Stimulated activated CD4-positive, alpha-beta T cell treated with anti-CD3 and anti-CD28 coated beads, Interleukin-12 subunit alpha, Interleukin-12 subunit beta, amount 100 ng/mL, for 24 hours (primary cell): ENCODE measurements at regions not wholly inside any gene's neighbourhood (a gene's known extent, or its start where the extent isn't known, plus 50 kb on each side); places are given as distances from the start of the nearest gene placed in this dataset.
"Not testable (repeated sequence)": the region's sequence is repeated elsewhere in the genome, so short reads cannot be mapped to it uniquely, and the experiment has no call there.

Experiments
- DNase-seq, 2 experiments: peaks; one replicate each; pipeline ENCODE4 v3.0.0-alpha.2; 2020; ENCODE audit warnings: low read depth in 2 of 2

DNA sequence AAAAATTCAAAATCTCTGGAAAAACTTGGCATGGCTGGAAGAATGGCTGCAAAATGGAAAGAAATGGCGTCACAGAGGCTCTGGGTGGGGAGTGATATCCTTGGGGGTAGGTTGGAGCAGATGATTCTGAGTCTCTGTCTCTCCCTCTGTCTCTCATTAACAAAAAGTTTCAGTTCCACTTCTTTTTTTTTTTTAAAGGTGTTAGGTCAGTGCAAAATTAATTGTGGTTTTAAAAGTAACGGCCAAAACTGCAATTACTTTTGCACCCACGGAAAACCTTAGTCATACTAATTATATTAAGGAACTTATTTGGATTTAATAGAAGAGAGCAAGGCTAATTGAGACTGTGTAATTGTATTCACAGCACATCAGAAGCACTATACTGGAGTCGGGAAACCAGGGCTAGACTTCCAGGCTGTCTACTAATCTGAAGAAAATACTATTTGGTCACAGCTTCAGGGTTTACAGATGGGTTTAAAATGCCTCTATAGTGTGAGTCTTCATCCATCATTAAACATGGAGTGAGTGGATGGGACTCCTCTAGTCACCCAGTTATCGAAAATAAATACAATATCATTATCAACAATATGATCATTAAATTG, 289.1 kb upstream of the PLD5 start:
- DNase-seq = no peak

DNA sequence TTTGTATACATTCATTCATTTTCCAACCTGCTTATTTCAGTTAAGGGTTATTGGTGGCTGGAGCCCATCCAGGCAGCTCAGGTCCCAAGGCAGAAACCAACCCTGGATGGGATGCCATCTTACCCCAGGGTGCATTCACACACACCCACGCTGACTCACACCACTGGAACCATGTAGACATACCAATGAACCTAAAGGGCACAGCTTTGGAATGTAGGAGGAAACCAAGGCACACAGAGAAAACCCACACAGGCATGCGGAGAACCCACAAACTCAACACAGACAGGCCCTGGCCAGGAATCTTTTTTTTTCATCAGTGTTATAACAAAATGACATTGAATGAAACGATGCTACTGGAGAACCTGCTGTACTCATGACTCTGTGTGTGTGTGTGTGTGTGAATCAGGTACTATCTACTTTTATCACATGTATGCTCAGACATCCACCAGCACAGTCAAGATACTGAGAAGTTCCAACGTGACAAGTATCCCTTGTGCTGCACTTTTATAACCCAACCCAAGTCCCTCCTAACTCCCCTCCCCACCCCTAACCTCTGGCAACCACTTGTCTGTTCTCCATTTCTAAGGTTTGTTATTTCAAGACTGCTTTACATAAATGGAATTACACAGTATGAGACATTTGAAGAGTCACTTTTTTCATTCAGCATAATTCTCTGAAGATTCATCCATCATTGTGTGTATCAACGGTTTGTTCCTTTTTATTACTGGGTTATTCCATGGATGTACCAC, 286.8 kb upstream of the PLD5 start:
- DNase-seq = no peak

DNA sequence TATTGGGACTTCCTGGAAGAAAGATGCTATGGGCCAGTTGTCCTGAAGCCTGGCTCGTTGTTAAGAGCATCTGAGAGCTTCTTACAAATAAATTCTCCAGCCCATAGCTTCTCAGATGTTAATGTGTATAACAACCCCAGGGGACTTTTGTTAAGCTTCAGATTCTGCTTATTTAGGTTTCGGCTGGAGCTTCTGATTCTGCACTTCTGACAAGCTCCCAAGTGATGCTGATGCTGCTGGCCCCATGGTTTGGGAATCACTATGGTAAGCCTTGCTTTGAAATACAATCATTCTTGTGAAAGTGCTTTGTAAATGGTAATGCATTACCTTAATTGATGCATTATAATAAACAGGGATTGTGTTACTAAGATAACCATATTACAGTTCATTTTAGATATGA, 281.8 kb upstream of the PLD5 start:
- DNase-seq = no peak

DNA sequence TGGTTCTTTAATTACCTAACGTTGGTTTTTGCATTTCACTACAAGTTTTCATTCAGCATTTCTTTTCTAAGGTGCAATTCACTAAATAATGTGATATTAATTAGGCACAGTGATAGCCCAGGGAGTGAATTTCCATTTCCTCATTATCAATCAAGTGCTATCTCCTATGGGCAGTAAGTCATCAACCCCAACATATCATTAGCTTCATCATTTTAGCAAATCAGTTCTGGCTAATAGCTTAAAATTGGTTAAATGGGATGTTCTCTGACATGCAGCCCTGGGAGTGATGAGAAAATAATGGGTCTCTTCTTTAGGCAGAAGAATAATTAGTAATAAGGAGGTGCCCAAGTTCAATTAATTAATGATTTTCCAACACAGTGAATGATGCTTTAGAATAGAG, 280.9 kb upstream of the PLD5 start:
- DNase-seq = not testable (repeated sequence)

DNA sequence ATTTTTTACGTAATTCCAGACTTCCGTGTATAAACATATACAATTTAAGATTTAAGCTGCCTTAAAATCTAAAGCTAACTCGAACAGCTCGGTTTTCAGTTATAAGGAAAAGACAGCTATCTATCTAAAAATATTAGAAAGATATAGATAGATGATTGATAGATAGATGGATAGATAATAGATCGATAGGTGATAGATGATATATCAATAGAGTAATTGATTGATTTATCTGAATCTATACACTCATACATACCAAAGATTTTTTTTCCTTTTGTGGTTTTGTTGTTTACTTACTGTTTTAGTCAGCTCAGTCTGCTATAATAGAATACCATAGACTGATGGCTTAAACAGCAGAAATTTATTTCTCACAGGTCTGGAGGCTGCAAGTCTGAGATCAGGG, 278.5 kb upstream of the PLD5 start:
- DNase-seq = no peak

DNA sequence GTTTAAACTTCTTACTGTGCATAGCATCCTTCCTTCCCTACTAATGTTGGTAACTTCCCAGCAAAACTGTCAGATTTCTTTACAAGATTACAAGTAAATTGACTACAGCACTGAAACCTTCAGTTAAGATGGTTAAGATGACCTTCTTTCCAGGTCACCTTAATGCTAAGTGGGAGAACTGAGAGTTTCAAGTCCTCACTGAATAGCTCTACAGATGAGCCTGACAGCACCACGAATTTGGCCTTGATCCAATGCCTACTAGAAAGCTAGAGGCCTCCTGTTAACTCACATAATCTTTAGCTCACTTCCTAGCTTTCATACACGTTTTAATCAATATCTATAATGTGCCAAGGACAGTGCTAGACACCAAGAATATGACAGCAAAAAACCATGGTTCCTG, 276.0 kb upstream of the PLD5 start:
- DNase-seq = no peak

DNA sequence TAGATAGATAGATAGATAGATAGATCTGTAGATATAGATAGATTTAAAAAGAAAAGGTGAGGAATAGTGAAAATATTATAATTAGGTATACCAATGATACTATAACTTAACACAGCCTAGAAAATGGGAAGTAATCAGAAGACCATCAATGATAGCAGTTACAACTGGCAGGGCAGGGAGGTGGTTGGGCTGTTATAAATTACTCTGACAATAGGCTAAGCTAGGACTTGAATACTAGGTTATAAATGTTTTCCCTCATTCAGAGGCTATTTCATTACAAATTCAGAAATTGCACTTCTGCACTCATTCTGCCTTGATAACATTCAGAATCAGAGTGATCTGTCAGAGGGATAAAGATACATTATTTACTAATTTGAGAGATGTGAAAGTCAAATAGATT, 273.4 kb upstream of the PLD5 start:
- no peak for DNase-seq

DNA sequence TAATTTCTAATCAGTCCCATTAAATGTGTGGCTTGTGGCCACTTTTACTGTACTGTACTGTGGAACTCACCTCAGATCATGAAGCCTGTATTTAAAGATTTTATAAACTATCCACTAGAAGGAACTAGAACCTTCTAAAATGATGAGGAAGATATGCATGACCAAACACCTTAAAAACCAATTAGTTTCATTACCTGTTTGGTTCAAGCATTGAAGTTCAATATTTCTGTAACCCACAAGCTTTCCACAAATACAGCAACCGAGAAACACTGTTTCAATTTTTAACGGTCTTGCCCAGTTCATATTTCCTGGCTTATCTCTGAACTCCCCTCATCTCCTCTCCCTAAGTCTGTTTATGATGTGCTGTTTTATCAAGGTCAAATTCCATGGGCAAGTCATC, 264.3 kb upstream of the PLD5 start:
- no peak for DNase-seq

DNA sequence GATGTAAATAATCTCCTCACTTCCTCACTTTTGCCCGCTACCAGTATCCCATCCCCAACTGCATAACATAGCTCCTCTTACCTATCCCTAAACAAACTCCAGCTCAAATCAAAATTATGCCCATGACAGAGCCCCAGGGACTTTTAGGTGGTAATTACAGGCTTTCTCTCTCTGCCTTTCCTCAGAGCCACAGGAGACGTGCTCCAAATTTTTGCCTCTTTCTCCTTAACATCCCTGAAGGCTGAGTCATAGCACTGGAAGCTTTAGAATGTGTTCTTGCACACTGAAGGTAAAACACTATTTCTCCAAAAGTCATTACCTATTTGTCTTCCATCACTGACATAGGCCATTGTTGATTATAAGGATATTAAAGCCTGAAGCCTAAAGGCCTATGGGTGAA, 263.5 kb upstream of the PLD5 start:
- DNase-seq = no peak

DNA sequence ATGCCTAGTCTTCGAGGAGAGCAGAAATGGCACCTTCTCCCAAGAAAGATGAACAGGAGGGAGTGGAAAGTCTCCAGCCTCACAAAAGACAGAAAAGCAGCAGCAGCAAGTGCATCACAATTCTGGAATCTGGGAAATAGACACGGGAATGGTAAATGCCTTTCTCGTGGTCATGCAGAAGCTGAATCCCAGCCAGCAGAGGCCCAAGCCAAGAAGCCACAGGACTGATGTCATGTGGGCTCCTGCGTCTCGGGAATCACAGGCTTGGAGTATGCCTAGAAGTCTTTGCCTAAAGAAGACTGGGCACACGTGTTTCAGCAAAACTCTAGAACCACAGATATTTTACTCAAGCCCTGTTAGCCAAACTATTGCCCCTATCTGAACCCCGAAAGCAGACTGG, 260.3 kb upstream of the PLD5 start:
- no peak for DNase-seq

DNA sequence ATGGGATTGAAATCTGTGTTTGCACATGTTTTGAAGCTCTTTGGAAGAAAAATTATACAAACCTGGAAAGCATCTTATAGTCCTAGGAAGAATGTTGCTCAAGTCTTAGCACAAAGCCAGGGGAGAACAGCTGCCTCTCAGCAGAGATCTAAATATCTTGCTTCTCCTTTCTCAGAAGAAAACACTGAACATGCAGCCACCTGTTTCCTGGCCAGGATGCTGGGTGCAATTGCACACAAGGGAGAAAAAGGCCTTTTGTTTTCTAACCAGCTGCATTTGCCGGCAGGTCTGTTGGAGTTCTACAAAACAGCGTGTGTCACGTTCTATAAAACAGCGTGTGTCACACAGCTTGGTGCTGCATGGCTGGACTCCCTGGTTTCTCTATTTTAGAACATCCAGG, 259.6 kb upstream of the PLD5 start:
- DNase-seq = no peak

DNA sequence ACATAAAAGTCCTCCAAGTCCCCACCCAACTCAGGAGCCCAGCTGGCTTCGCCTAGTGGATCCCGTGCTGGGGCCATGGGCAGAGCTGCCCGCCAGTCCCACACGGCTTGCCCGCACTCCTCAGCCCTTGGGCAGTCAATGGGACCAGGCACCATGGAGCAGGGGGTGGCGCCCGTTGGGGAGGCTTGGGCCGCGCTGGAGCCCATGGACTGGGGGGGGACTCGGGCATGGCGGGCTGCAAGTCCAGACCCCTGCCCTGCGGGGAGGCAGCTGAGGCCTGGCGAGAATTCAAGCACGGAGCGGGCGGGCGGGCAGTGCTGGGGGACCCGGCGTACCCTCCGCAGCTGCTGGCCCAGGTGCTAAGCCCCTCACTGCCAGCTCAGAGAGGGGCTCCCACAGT, 249.8 kb upstream of the PLD5 start:
- no peak for DNase-seq

DNA sequence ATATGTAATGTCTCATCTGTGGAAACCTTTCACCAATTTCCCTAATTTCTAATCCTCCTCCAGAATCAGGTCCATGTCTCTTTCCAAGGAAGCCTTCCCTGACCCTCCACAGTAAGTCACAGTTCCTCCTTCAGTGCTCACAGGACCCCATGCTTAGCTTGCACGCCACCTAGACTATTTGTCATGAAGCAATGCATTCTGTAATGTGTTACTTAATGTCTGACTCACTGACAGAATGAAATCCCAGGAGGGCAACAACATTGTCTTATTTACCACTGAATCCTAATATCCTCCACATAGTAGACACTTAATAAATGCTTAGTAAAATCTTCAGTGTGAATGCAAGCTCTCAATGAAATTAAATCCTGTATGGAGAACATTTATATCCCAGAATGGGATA, 245.9 kb upstream of the PLD5 start:
- DNase-seq = no peak

DNA sequence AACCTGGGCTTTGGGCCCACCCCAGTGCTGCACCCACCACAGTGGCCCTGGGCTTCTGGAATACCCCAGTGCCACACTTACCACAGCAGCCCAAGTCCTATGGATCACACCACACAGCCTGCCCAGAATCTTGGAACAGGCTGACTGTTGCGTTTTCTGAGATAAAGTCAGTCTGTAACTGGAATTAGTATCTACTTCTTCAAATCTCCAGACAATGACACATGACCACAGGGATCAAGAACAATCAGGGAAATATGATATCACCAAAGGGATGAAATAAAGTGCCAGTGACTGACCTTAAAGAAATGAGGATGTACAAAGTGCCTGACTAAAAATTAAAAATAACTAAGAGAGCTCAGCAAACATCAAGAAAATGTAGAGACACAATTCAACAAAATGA, 239.7 kb upstream of the PLD5 start:
- DNase-seq = no peak

DNA sequence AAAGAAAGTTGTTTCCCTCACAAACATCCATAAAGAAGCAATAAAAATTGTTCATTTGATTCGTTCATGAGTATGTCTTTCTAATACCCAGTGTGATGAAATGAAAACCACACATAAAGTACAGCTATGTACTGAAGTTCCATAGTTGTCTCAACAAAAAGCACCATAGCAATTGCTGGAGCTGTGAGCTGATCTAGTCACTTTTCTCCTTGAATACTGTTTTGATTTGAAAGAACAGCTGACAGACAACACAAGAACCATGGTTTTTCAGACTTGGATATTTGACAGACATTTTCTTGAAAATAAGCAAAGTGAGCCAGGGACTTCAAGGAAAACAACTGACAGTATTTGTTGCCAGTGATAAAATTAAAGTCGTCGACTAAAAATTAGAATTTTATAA, 237.1 kb upstream of the PLD5 start:
- no peak for DNase-seq

DNA sequence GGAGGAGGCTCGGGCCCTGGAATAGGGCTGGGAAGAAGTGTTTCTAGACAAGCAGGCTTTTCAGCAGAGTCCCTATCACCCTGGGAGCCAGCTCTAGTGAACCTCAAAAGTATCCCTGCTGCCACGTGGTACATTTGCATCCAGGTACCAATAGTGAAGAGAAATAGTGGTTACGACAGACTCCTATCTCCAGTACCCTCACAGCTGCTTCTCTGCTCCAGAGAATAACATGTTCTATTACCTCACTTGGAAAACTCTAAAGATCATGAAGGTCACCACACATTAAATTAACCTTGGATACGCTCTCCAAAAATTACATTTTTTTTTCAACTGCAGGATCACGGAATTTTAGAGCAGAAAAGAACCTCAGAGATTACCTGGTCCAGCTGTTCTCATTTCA, 230.4 kb upstream of the PLD5 start:
- DNase-seq = no peak

DNA sequence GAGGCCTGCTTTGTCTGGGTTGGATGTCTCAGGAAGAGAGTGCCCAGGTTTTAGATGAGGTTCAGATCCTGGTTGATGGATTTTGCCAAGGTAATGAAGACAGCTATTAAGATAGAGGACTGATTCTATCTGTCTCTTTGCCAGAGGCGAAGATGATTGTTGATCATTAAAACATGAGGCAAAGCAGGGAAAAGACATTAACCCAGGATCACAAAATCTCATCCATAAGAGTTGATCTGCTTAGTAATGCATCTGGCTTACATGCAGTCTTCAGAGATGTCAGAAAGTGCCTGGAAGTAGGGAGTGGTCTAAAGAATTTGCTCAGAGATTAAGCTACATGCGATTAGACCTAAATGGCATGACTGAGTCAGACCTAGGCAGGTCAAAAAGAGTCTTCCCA, 229.6 kb upstream of the PLD5 start:
- DNase-seq = no peak

DNA sequence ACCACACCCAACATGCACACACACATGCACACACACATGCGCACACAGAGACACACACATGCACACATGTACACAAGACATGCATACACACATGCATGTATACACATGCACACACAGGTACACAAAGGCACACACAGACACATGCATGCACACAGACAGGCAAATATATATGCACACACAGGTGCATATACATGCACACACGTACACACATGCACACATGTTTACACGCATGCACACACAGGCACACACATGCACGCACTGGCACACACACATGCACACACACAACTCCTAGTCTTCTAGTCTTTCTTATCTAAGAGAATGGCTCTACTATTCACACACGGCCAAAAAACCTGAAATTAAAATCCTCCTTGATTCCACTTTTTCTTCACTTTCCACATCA, 222.7 kb upstream of the PLD5 start:
- DNase-seq = no peak

DNA sequence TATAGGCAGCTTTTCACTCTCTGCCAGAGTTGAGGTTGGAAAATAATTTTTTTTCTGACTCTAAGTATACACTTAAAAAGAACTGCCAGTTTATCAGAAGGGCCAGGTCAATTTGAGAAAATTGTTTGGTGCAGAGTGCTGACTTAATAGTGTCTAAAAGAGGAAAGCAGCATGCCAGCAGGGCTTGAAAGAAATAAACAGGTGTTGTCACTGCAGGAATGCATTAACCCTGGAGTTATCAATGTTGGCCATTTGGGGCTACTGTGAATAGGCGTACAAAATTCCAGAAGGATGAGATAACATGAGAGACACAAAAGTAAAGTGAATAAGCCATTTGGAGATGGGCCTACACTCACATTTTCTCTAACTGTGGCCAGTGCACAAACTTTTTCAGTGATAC, 220.6 kb upstream of the PLD5 start:
- no peak for DNase-seq

DNA sequence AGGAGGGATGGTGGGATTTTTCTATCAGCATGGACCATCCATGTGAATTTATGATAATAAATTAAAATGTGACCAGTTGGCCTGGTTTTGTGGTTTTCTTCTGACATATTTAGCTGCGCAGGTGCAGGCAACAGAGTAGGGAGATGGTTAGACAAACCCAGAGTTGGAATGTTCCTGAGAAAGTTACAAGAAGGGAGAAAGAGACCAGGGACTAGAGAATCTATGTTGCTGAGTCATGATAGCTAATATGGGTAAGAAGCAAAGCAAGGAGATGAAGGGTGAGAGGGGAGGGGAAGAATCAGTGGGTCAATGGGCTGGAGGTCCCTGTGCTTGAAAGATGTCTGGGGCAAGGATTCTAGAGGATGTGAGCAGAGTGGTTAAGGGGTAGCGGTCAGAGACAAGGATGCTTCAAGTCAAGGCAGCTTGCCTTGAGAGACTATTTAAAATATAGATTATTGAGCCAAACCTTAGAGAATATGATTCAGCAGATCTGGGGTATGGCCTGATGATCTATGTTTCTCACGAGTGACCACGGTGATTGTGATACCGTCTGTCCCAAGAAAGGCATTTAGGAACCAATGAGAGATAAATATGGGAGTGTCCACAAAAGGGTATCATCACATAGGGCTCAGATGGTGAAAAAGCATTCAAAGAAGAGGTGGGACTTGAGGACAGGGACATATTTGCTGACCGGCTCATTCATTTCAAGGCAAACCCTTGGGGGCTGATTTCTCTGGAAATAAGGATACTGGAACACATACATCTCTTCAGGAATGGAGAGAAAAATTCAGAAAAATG, 219.7 kb upstream of the PLD5 start:
- DNase-seq = no peak

DNA sequence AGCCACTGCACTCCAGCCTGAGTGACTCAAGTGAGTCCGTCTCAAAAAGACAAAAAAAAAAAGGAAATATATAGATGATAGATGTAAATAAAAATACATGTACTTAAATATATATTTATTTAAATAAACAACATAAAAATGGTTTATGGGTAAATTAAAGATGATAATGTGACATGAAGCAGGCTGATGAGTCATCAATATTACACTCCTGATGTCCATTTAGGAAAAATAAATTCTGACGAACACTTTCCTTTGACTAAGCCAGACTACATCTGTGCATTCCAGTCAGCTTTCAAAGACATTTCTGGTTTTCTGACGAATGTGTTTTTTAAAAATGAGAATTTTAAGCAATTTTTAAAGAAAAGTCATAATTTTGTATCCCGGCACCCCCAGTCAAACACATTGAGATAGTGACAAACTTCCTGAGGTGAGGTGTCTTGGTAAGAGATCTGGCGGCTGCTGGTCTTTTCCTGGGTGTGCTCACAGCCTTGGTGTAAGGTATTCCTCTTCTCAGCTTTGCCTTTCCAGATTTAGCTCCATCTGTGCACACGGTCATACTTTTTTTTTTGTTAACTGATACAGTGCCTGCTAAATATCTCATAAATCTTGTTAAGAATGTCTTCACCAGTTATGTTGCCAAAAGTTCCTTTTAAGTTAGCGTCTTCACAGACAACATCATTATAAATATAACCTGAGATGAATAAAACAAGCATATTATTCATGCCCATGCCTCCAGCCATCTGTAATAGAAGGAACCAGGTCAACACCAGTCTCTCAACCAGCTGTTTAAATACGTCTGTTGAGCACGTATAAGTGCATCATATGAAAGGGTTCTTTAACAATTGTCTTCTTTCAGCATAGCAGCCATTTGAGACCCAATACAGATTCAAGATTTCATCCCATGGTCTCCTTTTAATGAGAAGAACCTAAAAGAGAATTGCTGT, 214.5 kb upstream of the PLD5 start:
- no peak for DNase-seq

DNA sequence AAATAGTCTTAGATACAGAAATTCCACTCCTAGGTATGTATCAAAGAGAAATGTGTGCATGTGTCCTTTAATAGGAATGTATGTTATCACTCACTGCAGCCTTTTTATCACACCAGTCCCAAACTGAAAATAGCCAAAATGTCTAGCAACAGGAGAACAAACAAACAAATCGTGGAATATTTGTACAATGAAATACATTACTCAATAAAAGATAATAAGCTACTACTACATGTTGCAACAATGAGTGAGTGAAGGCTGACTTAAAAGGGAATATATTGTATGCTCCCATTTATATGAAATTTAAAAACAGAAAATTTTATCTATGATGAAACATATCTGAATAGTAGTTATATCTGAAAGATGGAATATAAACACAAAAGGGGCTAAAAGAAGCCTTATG, 212.1 kb upstream of the PLD5 start:
- no peak for DNase-seq
